HEK293 (cell line): ENCODE measurements at regions not wholly inside any gene's neighbourhood (a gene's known extent, or its start where the extent isn't known, plus 50 kb on each side); places are given as distances from the start of the nearest gene placed in this dataset.

Source experiments
- BCL6B ChIP-seq: fragments of 450-650 bp; formaldehyde crosslinking; IDR thresholded peaks from 2 replicates; pipeline ENCODE4 v1.5.1; 2017; ENCODE audit warnings: missing biosample characterization, missing genetic modification characterization
- GFI1B ChIP-seq: fragments of 450-650 bp; formaldehyde crosslinking; IDR thresholded peaks from 2 replicates; pipeline ENCODE4 v1.5.1; 2016; ENCODE audit warnings: missing biosample characterization, missing genetic modification characterization
- KLF10 ChIP-seq: fragments of 450-650 bp; IDR thresholded peaks from 2 replicates; pipeline ENCODE4 v1.5.1; 2018; ENCODE audit warnings: missing biosample characterization, mild to moderate bottlenecking, missing genetic modification characterization
- KLF16 ChIP-seq: fragments of 450-650 bp; formaldehyde crosslinking; IDR thresholded peaks from 2 replicates; pipeline ENCODE4 v1.5.1; 2017; ENCODE audit warnings: missing biosample characterization, missing genetic modification characterization
- KLF7 ChIP-seq: fragments of 450-650 bp; formaldehyde crosslinking; IDR thresholded peaks from 2 replicates; pipeline ENCODE4 v1.5.1; 2016; ENCODE audit warnings: missing biosample characterization, missing genetic modification characterization, borderline replicate concordance
- KLF9 ChIP-seq: fragments of 450-650 bp; formaldehyde crosslinking; IDR thresholded peaks from 2 replicates; pipeline ENCODE4 v1.5.1; 2016; ENCODE audit warnings: missing biosample characterization, missing genetic modification characterization, low read depth
- MZF1 ChIP-seq: fragments of 450-650 bp; formaldehyde crosslinking; IDR thresholded peaks from 2 replicates; pipeline ENCODE4 v1.5.1; 2017; ENCODE audit warnings: missing biosample characterization, missing genetic modification characterization, borderline replicate concordance
- PRDM1 ChIP-seq: fragments of 450-650 bp; formaldehyde crosslinking; IDR thresholded peaks from 2 replicates; pipeline ENCODE4; 2016; ENCODE audit warnings: missing biosample characterization, missing genetic modification characterization
- RBAK ChIP-seq: fragments of 450-650 bp; formaldehyde crosslinking; IDR thresholded peaks from 2 replicates; pipeline ENCODE4 v1.5.1; 2016; ENCODE audit warnings: missing biosample characterization, missing genetic modification characterization
- SP3 ChIP-seq: fragments of 450-650 bp; formaldehyde crosslinking; IDR thresholded peaks from 2 replicates; pipeline ENCODE4 v1.5.1; 2016; ENCODE audit warnings: missing biosample characterization, missing genetic modification characterization
- SP7 ChIP-seq: fragments of 450-650 bp; formaldehyde crosslinking; IDR thresholded peaks from 2 replicates; pipeline ENCODE4 v1.5.1; 2016; ENCODE audit warnings: missing biosample characterization, missing genetic modification characterization
- ZNF19 ChIP-seq: fragments of 450-650 bp; formaldehyde crosslinking; IDR thresholded peaks from 2 replicates; pipeline ENCODE4; 2016; ENCODE audit warnings: missing biosample characterization, missing genetic modification characterization, low read depth
- ZNF341 ChIP-seq: fragments of 450-650 bp; formaldehyde crosslinking; IDR thresholded peaks from 2 replicates; pipeline ENCODE4; 2016; ENCODE audit warnings: low read depth, missing biosample characterization, missing genetic modification characterization
- ZNF37A ChIP-seq: fragments of 450-650 bp; IDR thresholded peaks from 2 replicates; pipeline ENCODE4 v1.5.1; 2018; ENCODE audit warnings: missing biosample characterization, missing genetic modification characterization
- ZNF391 ChIP-seq: fragments of 450-650 bp; formaldehyde crosslinking; IDR thresholded peaks from 2 replicates; pipeline ENCODE4 v1.5.1; 2016; ENCODE audit warnings: low read depth, missing biosample characterization, missing genetic modification characterization, borderline replicate concordance
- ZNF416 ChIP-seq: fragments of 450-650 bp; formaldehyde crosslinking; IDR thresholded peaks from 2 replicates; pipeline ENCODE4 v1.5.1; 2016; ENCODE audit warnings: missing biosample characterization, missing genetic modification characterization
- ZNF423 ChIP-seq: fragments of 450-650 bp; formaldehyde crosslinking; IDR thresholded peaks from 2 replicates; pipeline ENCODE4 v1.5.1; 2016; ENCODE audit warnings: missing biosample characterization, missing genetic modification characterization
- ZNF510 ChIP-seq: fragments of 450-650 bp; formaldehyde crosslinking; IDR thresholded peaks from 2 replicates; pipeline ENCODE4 v1.5.1; 2018; ENCODE audit warnings: mild to moderate bottlenecking, missing genetic modification characterization, missing biosample characterization; ENCODE audit not compliant: insufficient replicate concordance
- ZNF561 ChIP-seq: fragments of 450-650 bp; IDR thresholded peaks from 2 replicates; pipeline ENCODE4 v1.5.1; 2018; ENCODE audit warnings: missing biosample characterization, missing genetic modification characterization, borderline replicate concordance
- ZNF580 ChIP-seq: fragments of 450-650 bp; formaldehyde crosslinking; IDR thresholded peaks from 2 replicates; pipeline ENCODE4 v1.5.1; 2016; ENCODE audit warnings: missing biosample characterization, missing genetic modification characterization
- ZNF629 ChIP-seq: fragments of 450-650 bp; formaldehyde crosslinking; IDR thresholded peaks from 2 replicates; pipeline ENCODE4 v1.5.1; 2017; ENCODE audit warnings: missing biosample characterization, missing genetic modification characterization
- ZNF660 ChIP-seq: fragments of 450-650 bp; IDR thresholded peaks from 2 replicates; pipeline ENCODE4 v1.5.1; 2018; ENCODE audit warnings: missing biosample characterization, mild to moderate bottlenecking, missing genetic modification characterization
- ZNF677 ChIP-seq: fragments of 450-650 bp; IDR thresholded peaks from 2 replicates; pipeline ENCODE4 v1.5.0; 2018; ENCODE audit warnings: missing biosample characterization, mild to moderate bottlenecking, missing genetic modification characterization, moderate library complexity
- ZNF776 ChIP-seq: fragments of 450-650 bp; formaldehyde crosslinking; IDR thresholded peaks from 2 replicates; pipeline ENCODE4 v1.5.0; 2017; ENCODE audit warnings: missing biosample characterization, missing genetic modification characterization, borderline replicate concordance
- ZSCAN30 ChIP-seq: fragments of 450-650 bp; IDR thresholded peaks from 2 replicates; pipeline ENCODE4 v1.5.1; 2018; ENCODE audit warnings: missing biosample characterization, mild to moderate bottlenecking, missing genetic modification characterization, moderate library complexity
- ZXDB ChIP-seq: fragments of 450-650 bp; formaldehyde crosslinking; IDR thresholded peaks from 2 replicates; pipeline ENCODE4 v1.5.1; 2016; ENCODE audit warnings: missing biosample characterization, missing genetic modification characterization
- TF ChIP-seq, protein P1 (sequence below): fragments of 450-650 bp; formaldehyde crosslinking; IDR thresholded peaks from 2 replicates; pipeline ENCODE4 v1.5.1; 2016; ENCODE audit warnings: missing biosample characterization, missing genetic modification characterization
- TF ChIP-seq, protein P2 (sequence below): fragments of 450-650 bp; formaldehyde crosslinking; IDR thresholded peaks from 2 replicates; pipeline ENCODE4 v1.5.1; 2017; ENCODE audit warnings: missing biosample characterization, missing genetic modification characterization
- TF ChIP-seq, protein P3 (sequence below): fragments of 450-650 bp; formaldehyde crosslinking; IDR thresholded peaks from 2 replicates; pipeline ENCODE4 v1.5.1; 2016; ENCODE audit warnings: missing biosample characterization, missing genetic modification characterization
- TF ChIP-seq, protein P4 (sequence below): fragments of 450-650 bp; IDR thresholded peaks from 2 replicates; pipeline ENCODE4 v1.5.1; 2018; ENCODE audit warnings: missing biosample characterization, missing genetic modification characterization

DNA sequence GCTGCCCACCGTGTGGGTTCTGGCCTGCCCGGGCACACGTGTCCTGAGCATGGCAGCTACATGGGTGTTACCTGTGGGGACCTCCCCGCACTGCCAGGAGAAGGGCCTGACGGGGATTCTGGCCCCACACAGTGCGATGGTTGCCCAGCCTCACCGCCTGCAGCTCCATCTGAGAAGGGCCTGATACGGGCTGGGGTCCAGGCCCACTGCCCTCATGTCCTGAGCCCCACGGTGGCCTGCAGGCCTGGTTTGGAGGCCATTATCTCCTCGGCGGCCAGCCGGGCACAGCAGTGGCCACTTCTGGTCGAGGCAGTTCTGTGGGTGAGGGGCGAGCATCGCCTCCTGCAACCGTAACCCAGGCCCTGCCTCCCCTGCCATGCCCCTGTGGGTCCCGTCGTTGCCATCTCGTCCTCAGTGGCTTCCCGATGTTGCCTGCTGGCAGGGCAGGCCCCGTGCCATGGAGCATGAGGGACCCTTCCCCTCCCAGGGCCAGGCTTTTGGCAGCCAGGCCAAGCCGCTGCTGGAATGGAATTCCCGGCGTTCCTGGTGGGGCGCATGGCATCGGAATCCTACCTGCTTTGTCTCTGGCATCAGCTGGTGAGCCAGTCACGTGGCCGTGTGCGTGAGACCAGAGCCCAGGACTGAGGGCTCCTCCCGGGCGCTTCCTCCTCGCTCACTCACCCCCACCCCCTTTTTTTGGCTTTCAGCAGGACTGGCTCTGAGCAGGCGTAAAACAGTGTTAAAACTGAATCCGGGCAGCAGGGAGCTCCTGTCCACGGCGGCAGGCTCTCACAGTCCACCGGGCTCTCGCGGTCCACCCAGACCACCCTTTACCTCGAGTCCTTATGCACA lies 71.9 kb upstream of the PPARA start (continued):
- TF ChIP-seq ZNF580 (tag by site-specific recombination) (0 out of 2 replicates have a peak, but pooled peaks have one; percentile 27), KLF9 (peak; percentile 13; the same call in 1 of the 2 replicates), ZNF423 (no peak), ZNF660 (tag by site-specific recombination) (no peak; the same call in 1 of the 2 replicates), SP3 (tag by site-specific recombination) (0 out of 2 replicates have a peak, but pooled peaks have one; percentile 39), RBAK (tag by site-specific recombination) (no peak), PRDM1 (tag by site-specific recombination) (no peak), ZNF37A (tag by site-specific recombination) (no peak), ZNF629 (tag by site-specific recombination) (peak; percentile 53; the same call in 1 of the 2 replicates), KLF16 (peak; percentile 90), ZNF677 (tag by site-specific recombination) (no peak), ZNF391 (tag by site-specific recombination) (peak; percentile 22; the same call in 1 of the 2 replicates), SP7 (tag by site-specific recombination) (no peak; the same call in 1 of the 2 replicates), ZNF19 (tag by site-specific recombination) (no peak), ZXDB (tag by site-specific recombination) (peak; percentile 56; the same call in 1 of the 2 replicates), ZNF341 (tag by site-specific recombination) (peak; percentile 70), ZNF416 (tag by site-specific recombination) (no peak), KLF7 (tag by site-specific recombination) (0 out of 2 replicates have a peak, but pooled peaks have one; percentile 14), ZSCAN30 (peak; percentile 44; the same call in 1 of the 2 replicates), BCL6B (tag by site-specific recombination) (no peak), ZNF561 (tag by site-specific recombination) (peak; percentile 84), GFI1B (tag by site-specific recombination) (no peak), ZNF510 (tag by site-specific recombination) (no peak), MZF1 (tag by site-specific recombination) (no peak), KLF10 (tag by site-specific recombination) (peak; percentile 28; the same call in 1 of the 2 replicates), ZNF776 (tag by site-specific recombination) (no peak)
- TF ChIP-seq, protein P1, sequence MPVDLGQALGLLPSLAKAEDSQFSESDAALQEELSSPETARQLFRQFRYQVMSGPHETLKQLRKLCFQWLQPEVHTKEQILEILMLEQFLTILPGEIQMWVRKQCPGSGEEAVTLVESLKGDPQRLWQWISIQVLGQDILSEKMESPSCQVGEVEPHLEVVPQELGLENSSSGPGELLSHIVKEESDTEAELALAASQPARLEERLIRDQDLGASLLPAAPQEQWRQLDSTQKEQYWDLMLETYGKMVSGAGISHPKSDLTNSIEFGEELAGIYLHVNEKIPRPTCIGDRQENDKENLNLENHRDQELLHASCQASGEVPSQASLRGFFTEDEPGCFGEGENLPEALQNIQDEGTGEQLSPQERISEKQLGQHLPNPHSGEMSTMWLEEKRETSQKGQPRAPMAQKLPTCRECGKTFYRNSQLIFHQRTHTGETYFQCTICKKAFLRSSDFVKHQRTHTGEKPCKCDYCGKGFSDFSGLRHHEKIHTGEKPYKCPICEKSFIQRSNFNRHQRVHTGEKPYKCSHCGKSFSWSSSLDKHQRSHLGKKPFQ (tag by site-specific recombination): no peak
- TF ChIP-seq, protein P2, sequence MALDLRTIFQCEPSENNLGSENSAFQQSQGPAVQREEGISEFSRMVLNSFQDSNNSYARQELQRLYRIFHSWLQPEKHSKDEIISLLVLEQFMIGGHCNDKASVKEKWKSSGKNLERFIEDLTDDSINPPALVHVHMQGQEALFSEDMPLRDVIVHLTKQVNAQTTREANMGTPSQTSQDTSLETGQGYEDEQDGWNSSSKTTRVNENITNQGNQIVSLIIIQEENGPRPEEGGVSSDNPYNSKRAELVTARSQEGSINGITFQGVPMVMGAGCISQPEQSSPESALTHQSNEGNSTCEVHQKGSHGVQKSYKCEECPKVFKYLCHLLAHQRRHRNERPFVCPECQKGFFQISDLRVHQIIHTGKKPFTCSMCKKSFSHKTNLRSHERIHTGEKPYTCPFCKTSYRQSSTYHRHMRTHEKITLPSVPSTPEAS (tag by site-specific recombination): 0 out of 2 replicates have a peak, but pooled peaks have one; percentile 22
- TF ChIP-seq, protein P3, sequence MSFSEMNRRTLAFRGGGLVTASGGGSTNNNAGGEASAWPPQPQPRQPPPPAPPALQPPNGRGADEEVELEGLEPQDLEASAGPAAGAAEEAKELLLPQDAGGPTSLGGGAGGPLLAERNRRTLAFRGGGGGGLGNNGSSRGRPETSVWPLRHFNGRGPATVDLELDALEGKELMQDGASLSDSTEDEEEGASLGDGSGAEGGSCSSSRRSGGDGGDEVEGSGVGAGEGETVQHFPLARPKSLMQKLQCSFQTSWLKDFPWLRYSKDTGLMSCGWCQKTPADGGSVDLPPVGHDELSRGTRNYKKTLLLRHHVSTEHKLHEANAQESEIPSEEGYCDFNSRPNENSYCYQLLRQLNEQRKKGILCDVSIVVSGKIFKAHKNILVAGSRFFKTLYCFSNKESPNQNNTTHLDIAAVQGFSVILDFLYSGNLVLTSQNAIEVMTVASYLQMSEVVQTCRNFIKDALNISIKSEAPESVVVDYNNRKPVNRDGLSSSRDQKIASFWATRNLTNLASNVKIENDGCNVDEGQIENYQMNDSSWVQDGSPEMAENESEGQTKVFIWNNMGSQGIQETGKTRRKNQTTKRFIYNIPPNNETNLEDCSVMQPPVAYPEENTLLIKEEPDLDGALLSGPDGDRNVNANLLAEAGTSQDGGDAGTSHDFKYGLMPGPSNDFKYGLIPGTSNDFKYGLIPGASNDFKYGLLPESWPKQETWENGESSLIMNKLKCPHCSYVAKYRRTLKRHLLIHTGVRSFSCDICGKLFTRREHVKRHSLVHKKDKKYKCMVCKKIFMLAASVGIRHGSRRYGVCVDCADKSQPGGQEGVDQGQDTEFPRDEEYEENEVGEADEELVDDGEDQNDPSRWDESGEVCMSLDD (tag by site-specific recombination): peak; percentile 69; the same call in 1 of the 2 replicates
- TF ChIP-seq, protein P4, sequence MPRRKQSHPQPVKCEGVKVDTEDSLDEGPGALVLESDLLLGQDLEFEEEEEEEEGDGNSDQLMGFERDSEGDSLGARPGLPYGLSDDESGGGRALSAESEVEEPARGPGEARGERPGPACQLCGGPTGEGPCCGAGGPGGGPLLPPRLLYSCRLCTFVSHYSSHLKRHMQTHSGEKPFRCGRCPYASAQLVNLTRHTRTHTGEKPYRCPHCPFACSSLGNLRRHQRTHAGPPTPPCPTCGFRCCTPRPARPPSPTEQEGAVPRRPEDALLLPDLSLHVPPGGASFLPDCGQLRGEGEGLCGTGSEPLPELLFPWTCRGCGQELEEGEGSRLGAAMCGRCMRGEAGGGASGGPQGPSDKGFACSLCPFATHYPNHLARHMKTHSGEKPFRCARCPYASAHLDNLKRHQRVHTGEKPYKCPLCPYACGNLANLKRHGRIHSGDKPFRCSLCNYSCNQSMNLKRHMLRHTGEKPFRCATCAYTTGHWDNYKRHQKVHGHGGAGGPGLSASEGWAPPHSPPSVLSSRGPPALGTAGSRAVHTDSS (tag by site-specific recombination): no peak
